ENCODE measurements at regions not wholly inside any gene's neighbourhood (a gene's known extent, or its start where the extent isn't known, plus 50 kb on each side); places are given as distances from the start of the nearest gene placed in this dataset.

- TF ChIP-seq, protein P1, sequence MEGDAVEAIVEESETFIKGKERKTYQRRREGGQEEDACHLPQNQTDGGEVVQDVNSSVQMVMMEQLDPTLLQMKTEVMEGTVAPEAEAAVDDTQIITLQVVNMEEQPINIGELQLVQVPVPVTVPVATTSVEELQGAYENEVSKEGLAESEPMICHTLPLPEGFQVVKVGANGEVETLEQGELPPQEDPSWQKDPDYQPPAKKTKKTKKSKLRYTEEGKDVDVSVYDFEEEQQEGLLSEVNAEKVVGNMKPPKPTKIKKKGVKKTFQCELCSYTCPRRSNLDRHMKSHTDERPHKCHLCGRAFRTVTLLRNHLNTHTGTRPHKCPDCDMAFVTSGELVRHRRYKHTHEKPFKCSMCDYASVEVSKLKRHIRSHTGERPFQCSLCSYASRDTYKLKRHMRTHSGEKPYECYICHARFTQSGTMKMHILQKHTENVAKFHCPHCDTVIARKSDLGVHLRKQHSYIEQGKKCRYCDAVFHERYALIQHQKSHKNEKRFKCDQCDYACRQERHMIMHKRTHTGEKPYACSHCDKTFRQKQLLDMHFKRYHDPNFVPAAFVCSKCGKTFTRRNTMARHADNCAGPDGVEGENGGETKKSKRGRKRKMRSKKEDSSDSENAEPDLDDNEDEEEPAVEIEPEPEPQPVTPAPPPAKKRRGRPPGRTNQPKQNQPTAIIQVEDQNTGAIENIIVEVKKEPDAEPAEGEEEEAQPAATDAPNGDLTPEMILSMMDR (conservative IDR thresholded peaks at IDR 0.05; ENCODE audit: low read depth), result no peak
- no peak overlapping the region for H3K27ac ChIP-seq
- POLR2A ChIA-PET (ENCODE audit: low non-redundant PET), result no interaction called here
- CTCF ChIA-PET, result no interaction called here
- no peak for DNase-seq (ENCODE audit: low spot score)
These were observed 1036.7 kb upstream of the CELF4 start for GRCh38 chr18:38602341-38602740.

DNA sequence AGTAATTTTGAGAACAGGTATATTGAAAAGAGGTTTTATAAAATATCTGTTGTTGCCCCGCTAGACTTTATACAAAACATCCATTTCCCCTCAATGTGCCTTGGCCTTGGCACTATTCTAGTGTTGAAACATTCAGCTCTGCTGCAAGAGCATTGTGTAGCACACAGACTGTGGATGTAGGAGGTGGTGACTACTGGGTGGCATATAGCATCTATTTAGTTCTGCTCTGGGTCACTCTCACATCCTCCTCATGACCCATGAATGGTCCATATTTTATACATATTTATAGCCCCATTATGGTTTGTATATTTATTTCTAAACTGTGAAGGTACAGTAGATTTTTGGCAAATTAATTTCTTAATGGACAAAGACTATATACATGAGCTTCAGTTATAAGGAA, 1022.0 kb upstream of the CELF4 start:
- TF ChIP-seq, protein P1 (conservative IDR thresholded peaks at IDR 0.05; ENCODE audit: low read depth), result no peak
- DNase-seq (ENCODE audit: low spot score), result no peak
- CTCF ChIA-PET, result interaction anchor here (0.6 kb wide), 1 partner anchor 14 kb away, joined by 7 read pairs; no protein-coding TSS in a partner anchor
- POLR2A ChIA-PET (ENCODE audit: low non-redundant PET), result no interaction called here
- no peak overlapping the region for H3K27ac ChIP-seq

DNA sequence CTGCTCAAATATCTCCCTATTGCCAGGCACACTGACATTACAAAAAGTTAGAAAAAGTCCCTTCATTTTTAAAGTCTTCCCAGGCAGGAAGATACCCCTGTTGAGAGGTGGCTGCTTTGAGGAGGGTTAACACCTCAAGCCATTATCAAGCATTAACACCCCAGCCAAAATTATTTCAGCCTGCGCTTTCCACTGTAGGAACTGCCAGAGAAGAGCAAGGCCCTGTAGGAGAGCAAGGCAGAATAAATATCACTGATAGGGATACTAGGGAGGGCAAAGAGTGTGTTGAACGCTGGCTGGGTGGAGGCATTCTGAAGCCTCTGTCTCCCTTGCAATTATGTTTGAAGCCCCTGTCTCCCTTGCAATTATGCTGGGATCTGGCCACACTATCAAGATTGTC, 1020.7 kb upstream of the CELF4 start:
- DNase-seq (ENCODE audit: low spot score), result no peak
- no peak overlapping the region for H3K27ac ChIP-seq
- TF ChIP-seq, protein P1 (conservative IDR thresholded peaks at IDR 0.05; ENCODE audit: low read depth), result no peak
- CTCF ChIA-PET, result interaction anchor here (0.7 kb wide), 1 partner anchor 16 kb away, joined by 3 read pairs; no protein-coding TSS in a partner anchor
- POLR2A ChIA-PET (ENCODE audit: low non-redundant PET), result no interaction called here

GRCh38 chr18:38579764-38580163, 1014.2 kb upstream of the CELF4 start:
- no peak for DNase-seq (ENCODE audit: low spot score)
- CTCF ChIA-PET, result no interaction called here
- POLR2A ChIA-PET (ENCODE audit: low non-redundant PET), result no interaction called here
- no peak overlapping the region for H3K27ac ChIP-seq
- TF ChIP-seq, protein P1 (conservative IDR thresholded peaks at IDR 0.05; ENCODE audit: low read depth), result no peak

- DNase-seq (ENCODE audit: low spot score), result no peak
- TF ChIP-seq, protein P1 (conservative IDR thresholded peaks at IDR 0.05; ENCODE audit: low read depth), result no peak
- POLR2A ChIA-PET (ENCODE audit: low non-redundant PET), result no interaction called here
- CTCF ChIA-PET, result no interaction called here
- H3K27ac ChIP-seq, result no peak overlapping the region
These were observed 1011.3 kb upstream of the CELF4 start for GRCh38 chr18:38576916-38577315.

GRCh38 chr18:38576349-38576748, 1010.8 kb upstream of the CELF4 start:
- DNase-seq (ENCODE audit: low spot score), result no peak
- ChIA-PET CTCF (no interaction called here), POLR2A (ENCODE audit: low non-redundant PET) (no interaction called here)
- TF ChIP-seq, protein P1 (conservative IDR thresholded peaks at IDR 0.05; ENCODE audit: low read depth), result no peak
- no peak overlapping the region for H3K27ac ChIP-seq

GRCh38 chr18:38575648-38576047, 1010.0 kb upstream of the CELF4 start:
- DNase-seq (ENCODE audit: low spot score), result no peak
- CTCF ChIA-PET, result no interaction called here
- TF ChIP-seq, protein P1 (conservative IDR thresholded peaks at IDR 0.05; ENCODE audit: low read depth), result no peak
- no peak overlapping the region for H3K27ac ChIP-seq
- POLR2A ChIA-PET (ENCODE audit: low non-redundant PET), result no interaction called here

Data from RWPE1 (cell line).